NCI-H146 treated with DMSO at 0.1 percent for 48 hours (cell line): ENCODE measurements at regions not wholly inside any gene's neighbourhood (a gene's known extent, or its start where the extent isn't known, plus 50 kb on each side); places are given as distances from the start of the nearest gene placed in this dataset.

Experiments used
- DNase-seq: peaks from one replicate; lab custom pipeline; 2025; ENCODE audit not compliant: unreplicated experiment; lab: John Stamatoyannopoulos, UW

DNA sequence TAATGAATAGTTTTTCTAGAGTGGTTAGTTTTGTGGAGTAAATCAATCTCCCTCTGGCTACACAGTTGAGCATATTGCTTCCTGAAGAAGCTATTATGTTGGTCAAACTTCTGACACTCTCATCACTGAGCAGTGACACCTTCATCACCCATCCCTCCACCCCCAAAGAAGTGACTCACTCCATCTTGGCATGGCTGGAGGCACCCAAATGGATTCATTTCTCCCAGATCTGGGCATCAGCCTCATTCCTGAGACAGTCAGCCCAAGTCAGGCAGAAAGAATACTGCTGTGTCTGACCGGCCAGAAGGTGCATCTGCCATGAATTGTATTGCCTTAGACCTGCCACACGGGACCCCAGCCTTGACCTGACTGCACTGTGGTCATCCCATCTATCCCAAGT, 117.0 kb upstream of the HABP2 start:
- DNase-seq = no peak

- no peak for DNase-seq
Observed at GRCh38 chr10:113436851-113437250, 116.0 kb upstream of the HABP2 start.

- DNase-seq = no peak
Observed at GRCh38 chr10:113438652-113439051, 114.2 kb upstream of the HABP2 start.

DNA sequence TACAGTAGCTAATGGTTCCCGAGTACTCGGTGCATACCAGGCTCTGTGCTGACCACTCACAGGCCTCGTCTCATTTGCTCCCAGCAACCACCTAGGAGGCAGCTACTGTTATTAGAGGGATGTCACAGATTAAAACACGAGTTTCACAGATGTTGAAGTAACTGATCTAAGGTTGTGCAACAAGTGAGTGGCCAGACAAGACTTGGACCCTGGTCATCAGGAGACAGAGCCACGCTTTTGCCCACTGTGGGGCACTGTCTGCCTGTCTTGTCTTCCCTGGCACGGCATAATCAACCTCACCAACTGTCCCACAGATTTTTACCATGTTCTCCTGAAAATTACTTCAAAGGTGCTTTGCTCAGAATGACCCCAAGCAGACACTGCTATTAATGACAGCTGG, 111.6 kb upstream of the HABP2 start:
- no peak for DNase-seq

DNA sequence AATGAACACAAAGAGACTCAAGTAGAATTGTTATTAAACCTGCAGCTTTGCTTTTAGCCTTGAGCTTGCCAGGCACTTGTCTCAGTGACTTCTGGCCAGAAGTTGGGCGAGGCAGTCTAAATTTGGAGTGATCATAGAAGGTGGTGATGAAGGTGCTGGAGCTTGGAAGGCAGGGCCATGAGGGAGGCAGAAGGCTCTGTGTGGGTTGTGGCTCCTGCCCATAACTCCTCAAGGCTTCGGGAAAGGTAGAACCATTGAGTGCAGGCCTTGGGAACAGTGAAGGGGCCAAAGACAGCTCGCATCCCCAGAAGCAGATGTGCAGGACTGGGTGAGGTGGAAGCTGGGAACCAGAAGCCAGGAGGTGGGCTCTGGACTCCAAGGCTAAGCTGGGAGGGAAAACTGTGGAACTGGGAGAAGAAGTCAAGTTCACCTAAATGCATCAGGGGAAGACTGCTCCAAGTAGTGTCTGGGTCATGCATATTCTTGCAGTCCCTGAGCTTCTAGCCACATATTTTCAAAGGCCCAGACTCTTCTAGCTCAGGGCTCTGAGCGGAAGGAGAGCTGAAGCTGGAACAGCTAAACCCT, 111.1 kb upstream of the HABP2 start:
- no peak for DNase-seq

GRCh38 chr10:113442336-113442735, 110.5 kb upstream of the HABP2 start:
- no peak for DNase-seq

DNA sequence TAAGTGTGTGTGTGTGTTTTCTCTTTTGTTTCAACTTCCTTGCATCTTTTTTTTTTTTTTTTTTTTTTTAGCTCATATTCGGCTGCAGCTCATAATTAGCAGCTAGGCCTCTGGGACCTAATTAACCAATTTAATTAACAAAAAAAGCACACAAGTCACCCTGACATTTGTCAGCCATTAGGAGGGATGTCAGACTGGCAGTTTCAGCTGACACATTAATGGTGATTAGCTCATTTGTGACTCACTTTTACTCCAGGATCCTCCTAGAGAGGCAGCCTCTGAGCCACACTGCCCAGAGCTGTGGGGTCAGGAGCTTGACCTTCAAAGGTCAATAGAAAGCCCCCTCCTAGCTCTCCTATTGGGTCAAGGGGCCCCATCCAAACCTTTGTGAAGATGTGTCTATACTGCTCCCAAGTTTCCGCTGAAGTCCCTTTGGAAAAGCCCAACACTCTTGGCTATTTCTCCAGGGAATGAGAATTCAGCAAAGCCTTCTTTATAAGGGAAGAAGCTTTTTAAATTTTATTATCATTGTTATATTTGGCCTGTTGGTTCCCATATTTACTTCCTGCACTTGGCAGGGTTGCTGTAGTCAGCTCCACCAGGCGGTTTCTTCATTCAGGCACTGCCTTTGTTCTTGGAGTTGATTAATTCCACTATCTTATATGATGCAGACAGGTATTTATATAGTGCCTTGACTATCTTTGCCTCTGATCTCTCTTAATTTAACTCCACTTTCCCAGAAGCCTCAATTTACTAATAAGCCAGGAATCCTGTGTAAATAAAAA, 109.5 kb upstream of the HABP2 start:
- no peak for DNase-seq

DNA sequence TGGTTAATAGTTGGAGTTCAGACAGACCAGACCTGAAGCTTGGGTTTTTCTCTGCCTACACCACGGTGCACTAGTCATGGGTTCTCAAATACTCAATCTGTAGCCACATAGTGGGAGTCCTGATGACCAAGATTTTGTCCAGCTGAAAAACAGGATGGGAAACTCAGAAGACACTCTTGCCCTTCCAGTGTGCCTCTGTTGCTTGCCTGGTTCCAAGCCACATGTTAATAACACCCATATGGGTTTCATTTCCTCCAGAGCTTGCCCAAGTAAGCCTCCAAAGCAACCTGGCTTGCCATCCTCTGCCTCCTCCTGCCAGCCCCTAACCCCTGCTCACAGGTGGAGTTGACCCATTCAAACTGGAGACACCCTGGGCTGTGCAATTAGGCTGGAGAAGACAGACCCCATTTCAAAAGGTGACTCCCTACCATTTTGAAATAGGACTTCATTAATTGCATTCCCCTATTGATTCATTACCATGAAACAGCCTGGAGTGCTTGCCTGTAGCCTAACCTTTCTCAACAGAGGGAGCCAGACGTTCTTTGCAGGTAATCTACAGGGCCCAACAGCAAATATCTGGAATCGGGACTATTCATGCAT, 108.0 kb upstream of the HABP2 start:
- peak; percentile 24 for DNase-seq

DNA sequence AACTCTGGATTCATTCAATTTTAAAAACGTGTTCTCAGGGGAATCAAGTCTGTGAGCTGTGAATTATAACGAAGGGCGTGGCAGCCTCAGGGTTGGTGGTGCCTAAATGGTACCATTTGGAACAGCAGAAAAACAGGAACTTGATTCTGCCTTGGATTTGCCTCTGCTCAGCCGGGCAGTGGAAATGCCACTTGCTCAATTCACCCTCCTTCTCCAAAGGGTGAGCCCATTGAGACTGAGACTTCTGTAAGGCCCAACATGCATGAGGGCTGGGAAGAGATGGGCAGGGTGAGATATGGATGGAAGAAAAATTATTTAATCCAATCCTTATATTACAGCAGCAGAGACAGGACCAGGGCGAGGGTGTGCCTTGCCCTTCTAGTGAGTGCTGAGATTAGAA, 107.1 kb upstream of the HABP2 start:
- no peak for DNase-seq

DNA sequence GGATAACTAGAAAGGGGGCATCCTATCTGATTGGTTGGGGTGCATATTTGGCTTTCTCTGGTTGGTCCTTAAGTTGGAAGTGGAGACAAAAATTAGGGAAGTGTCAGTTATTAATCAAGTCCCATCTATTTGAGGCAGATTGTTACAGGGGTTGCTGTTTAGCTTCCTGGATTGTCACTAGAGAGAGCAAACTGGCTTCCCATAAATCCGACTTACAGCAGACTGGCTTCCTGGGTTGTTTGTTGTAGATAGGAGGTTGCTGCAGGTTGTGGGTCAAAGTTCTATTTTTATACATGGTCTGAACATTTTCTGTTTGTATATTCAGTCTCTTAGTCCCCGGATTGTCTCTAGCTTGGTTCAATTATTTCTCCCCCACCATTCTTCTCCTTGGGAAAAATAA, 106.1 kb upstream of the HABP2 start:
- DNase-seq = no peak

- DNase-seq = no peak
Observed at GRCh38 chr10:113447278-113447677, 105.6 kb upstream of the HABP2 start.

GRCh38 chr10:113449006-113449695, 103.7 kb upstream of the HABP2 start:
- no peak for DNase-seq

DNA sequence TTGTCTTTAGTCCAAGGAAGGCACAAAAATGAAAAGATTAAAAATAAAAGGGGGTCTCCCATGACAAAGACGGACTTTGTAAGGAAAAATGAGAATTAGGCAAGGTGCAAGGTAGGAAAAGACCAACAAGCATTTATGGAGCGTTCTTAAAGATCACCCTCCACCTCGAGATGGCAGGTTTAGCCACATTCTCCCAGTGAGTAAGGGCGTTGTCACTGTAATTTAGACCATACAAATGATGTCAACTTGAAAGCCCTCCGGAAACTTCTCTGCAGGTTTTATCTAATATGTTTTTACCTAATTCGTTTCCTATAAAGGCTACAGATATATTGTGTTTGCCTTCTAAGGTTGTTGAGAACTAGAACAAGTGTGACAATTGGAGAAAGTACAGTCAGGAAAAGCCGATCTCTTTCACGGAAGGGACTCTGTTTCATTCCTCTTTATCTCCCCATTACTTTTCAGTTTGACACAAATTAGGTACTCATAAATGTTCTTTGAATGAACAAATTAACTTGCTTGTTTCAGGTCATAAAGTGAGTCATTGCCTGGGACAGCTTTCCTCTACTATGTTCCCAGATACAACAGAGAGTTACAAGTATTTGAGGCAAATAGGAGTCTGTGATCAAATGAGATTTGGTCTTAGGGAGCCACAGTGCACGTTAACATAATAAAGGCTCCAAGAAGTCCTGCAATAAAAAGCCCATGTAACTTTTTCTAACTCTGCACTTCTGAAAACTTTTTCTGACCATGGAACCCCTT, 102.6 kb upstream of the HABP2 start:
- no peak for DNase-seq

DNA sequence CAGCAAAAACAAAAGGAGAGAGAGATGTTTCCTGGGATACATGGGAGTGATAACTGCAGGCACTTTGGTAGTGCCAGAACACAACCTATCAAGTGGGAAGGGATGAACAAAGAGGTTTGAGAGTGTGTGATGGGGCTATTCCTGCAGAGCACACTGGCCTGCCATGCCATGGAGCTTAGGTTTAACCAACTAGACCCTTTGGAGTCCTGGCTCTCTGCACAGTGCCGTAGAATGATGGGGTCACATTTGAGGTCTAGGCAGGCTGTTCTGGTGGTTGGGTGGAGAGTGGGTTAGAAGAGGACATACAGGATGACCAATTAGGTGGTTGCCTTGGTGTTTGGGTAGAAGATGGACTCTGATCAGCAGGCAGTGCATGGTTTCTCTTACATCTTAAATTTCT, 101.9 kb upstream of the HABP2 start:
- no peak for DNase-seq

DNA sequence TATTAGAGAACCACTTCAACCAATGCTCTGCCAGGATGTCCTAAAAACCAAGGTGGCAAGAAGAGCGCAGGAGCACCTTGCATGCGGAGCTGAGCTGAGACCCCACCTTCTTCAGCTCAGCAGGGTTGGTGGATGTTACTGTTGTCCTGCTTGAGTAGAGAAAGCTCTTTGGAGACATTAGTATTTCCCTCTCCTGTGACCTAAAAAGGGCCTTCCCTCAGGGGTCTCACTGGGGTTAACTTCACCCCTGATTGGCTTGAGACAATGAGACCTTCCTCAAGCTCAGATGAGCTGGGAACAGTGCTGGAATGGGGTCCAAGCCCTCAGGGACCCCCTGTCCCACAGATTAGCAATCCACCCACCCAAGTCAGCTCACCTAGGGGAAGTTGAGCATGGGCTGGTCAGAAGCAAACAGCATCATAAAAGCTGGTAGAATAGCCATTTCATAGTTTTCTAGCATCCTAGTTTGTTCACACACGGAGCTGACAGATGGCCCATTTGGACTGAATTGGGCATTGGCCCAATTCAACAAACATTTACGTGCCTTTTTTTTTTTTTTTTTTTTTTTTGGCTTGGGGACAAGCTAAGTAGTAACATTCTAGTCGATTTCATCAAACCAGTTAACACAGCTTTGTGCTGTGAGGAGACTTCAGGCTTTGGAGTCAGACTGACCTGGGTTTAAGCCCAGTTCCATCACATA, 100.6 kb upstream of the HABP2 start:
- DNase-seq = no peak

DNA sequence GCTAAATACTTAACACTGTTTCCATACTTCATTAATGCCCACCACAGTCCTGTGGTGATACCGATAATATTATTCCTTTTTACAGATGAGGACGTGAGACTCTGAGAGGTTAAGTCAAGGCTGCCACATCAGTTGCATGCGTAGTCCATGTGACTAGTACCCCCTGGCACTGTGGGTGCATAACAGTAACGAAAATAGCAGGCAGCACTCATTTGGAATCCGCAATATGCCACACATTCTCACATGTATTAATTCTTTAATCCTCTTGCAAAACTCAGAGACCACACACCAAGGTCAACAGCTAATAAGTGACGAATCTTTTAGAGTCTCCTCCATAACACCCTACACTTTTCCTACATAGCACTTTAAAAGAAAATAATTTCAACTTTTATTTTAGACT, 99.5 kb upstream of the HABP2 start:
- DNase-seq = no peak

DNA sequence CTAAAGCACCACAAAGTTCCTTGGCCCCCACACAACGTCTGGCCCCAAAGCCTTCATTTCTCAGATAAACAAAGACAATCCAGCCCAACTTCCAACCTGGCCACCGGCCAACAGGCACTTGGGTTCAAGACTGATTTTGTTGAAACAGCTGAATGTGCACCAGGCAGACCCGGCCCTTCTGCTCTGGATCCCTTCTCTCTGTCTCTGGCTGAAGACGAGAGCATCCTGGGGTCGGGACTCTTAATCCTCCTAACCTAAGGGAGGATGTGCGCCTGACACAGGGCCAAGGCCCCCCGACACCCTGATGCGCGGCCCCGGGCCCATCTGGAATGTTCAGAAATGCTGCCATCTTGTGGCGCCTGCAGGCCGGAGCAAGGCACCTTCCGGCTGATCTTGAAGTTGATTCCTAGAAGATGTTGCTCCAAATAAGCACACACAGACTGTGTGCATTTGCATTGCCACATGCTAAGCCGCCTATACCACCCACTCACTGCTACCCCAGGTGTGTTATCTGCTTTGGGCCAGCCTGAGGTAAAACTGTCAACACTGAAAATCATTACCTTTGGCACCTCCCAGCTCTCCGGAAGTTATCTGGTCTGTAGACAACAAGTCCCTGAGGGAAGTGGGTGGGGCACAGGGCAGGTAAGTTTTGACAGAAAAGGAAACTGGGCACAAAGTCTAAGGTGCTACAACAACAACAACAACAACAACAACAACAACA, 98.4 kb upstream of the HABP2 start:
- peak; percentile 24 for DNase-seq

DNA sequence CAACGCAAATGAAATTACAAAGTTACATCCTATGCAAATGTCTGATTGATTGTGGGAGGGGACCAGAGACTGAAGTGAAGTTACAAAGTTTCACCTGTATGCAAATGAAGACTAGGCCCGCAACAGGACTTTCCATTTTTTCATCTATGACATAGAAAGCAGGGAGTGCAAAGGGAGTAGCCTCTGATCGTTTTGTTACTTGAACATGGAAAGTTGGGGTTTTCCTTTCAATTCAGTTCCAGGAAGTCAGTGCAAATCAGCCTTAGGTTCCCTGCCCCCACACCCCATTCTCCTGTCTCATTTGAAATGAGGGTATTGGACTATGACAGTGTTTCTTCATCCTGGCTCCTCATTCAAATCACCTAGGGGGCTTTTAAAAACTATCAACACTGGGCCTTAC, 96.9 kb upstream of the HABP2 start:
- DNase-seq = no peak

DNA sequence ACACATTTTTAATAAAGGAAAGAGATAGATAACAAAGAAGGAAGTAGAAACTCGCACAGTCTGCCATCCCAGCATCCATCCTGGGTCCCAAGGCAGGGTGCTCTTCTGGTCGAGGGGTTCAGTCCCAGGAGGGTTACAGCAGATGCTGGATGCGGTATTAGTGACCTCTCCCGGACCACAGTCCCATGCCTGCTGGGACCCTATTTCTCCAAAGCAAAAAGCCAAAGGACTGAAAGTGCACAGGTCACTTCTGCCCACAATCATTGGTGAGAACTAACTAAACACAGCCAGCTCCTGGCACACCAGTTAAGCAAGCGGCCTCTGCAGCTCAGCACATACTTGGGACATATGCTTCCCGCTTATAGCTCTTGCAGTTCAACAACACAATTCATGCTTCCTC, 96.1 kb upstream of the HABP2 start:
- DNase-seq = no peak

GRCh38 chr10:113457408-113457807, 95.4 kb upstream of the HABP2 start:
- no peak for DNase-seq
